Esophagus muscularis mucosa (tissue), 4 donors: ENCODE measurements at regions not wholly inside any gene's neighbourhood (a gene's known extent, or its start where the extent isn't known, plus 50 kb on each side); places are given as distances from the start of the nearest gene placed in this dataset.

Experiments
- DNase-seq: peaks from one replicate; pipeline ENCODE4 v3.0.0-alpha.2; 2017; ENCODE audit errors: extremely low spot score
- H3K27ac ChIP-seq, 4 donors: fragments of 200-600 bp; sonication (generic); replicated peaks in 1 of 4; 1 replicate in 3 of 4; 2 replicates in 1 of 4; pipeline ENCODE4 v1.5.1; 2016 to 2019; ENCODE audit warnings: mild to moderate bottlenecking in 1 of 4
- H3K27me3 ChIP-seq, 4 donors: fragments of 200-600 bp; sonication (generic); one replicate each; pipeline versions ENCODE4 v1.5.1 to v1.6.0; 2016 to 2019
- H3K36me3 ChIP-seq, 4 donors: fragments of 200-600 bp; sonication (generic); one replicate each; pipeline ENCODE4 v1.5.1; 2016 to 2019
- H3K4me1 ChIP-seq, 4 donors: fragments of 200-600 bp; sonication (generic); one replicate each; pipeline ENCODE4 v1.5.1; 2016 to 2019
- H3K4me3 ChIP-seq, 4 donors: fragments of 200-600 bp; sonication (generic); 1 replicate in 2 of 4; 2 replicates in 2 of 4; pipeline ENCODE4 v1.5.1; 2016 to 2019; ENCODE audit warnings: mild to moderate bottlenecking in 4 of 4, moderate library complexity in 1 of 4
- H3K9me3 ChIP-seq, 4 donors: fragments of 200-600 bp; sonication (generic); 1 replicate in 3 of 4; 2 replicates in 1 of 4; pipeline ENCODE4 v1.5.1; 2016 to 2019
- EP300 ChIP-seq: sonication (generic); formaldehyde crosslinking; IDR thresholded peaks from one replicate; pipeline ENCODE4 v1.6.1; 2017; ENCODE audit warnings: antibody characterized with exemption
- POLR2A ChIP-seq: fragments of 450-650 bp; IDR thresholded peaks from one replicate; pipeline ENCODE4 v1.6.1; 2017; ENCODE audit warnings: antibody characterized with exemption, moderate library complexity, mild to moderate bottlenecking, low read depth
- POLR2AphosphoS5 ChIP-seq, 2 donors: sonication (generic); formaldehyde crosslinking; IDR thresholded peaks; one replicate each; pipeline ENCODE4 v1.6.1; 2017; ENCODE audit warnings: antibody characterized with exemption in 2 of 2
- WGBS: methylation state at CpG from one replicate; pipeline ENCODE4 v1.1.5; 2018; 5-methylcytosine and 5-hydroxymethylcytosine counted together
- intact Hi-C: fragments of 100-400 bp; cut with DNase I; formaldehyde crosslinking; loops from one replicate; pipeline ENCODE4 v1.15.1; 2023
- TF ChIP-seq, protein P1 (sequence below), 3 experiments: fragments of 200-600 bp in 2 of 3; fragments of 450-650 bp in 1 of 3; sonication (generic) in 2 of 3; IDR thresholded peaks; one replicate each; pipeline ENCODE4 v1.5.1; 2017 to 2019; ENCODE audit warnings: antibody characterized with exemption in 3 of 3, mild to moderate bottlenecking in 2 of 3, moderate library complexity in 1 of 3

- intact Hi-C loops = no loop called here
- no peak for DNase-seq
- no peak overlapping the region for H3K4me3 ChIP-seq
- H3K4me1 ChIP-seq = no peaks in the 10 kb centered on the region
- H3K27me3 ChIP-seq = no peaks in the 10 kb centered on the region
- WGBS = 95% methylated on average over 2 of the region's 2 CpGs
- TF ChIP-seq, protein P1, sequence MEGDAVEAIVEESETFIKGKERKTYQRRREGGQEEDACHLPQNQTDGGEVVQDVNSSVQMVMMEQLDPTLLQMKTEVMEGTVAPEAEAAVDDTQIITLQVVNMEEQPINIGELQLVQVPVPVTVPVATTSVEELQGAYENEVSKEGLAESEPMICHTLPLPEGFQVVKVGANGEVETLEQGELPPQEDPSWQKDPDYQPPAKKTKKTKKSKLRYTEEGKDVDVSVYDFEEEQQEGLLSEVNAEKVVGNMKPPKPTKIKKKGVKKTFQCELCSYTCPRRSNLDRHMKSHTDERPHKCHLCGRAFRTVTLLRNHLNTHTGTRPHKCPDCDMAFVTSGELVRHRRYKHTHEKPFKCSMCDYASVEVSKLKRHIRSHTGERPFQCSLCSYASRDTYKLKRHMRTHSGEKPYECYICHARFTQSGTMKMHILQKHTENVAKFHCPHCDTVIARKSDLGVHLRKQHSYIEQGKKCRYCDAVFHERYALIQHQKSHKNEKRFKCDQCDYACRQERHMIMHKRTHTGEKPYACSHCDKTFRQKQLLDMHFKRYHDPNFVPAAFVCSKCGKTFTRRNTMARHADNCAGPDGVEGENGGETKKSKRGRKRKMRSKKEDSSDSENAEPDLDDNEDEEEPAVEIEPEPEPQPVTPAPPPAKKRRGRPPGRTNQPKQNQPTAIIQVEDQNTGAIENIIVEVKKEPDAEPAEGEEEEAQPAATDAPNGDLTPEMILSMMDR (IDR thresholded peaks at IDR 0.05) = no peak
- TF ChIP-seq EP300 (no peak), POLR2A (no peak), POLR2AphosphoS5 (IDR thresholded peaks at IDR 0.05) (no peak)
- H3K9me3 ChIP-seq = no peaks in the 10 kb centered on the region
- H3K27ac ChIP-seq = no peak overlapping the region
- no peaks in the 10 kb centered on the region for H3K36me3 ChIP-seq
Measured at GRCh38 chr13:34545461-34545860, 396.6 kb upstream of the NBEA start.

- WGBS = 73% methylated on average over 5 of the region's 5 CpGs
- no peak for DNase-seq
- Histone ChIP-seq H3K4me1 (no peaks in the 10 kb centered on the region), H3K27ac (no peak overlapping the region), H3K4me3 (no peak overlapping the region), H3K9me3 (no peaks in the 10 kb centered on the region), H3K27me3 (no peaks in the 10 kb centered on the region), H3K36me3 (no peaks in the 10 kb centered on the region)
- intact Hi-C loops = no loop called here
- no peak for TF ChIP-seq EP300
- TF ChIP-seq POLR2A = no peak
- TF ChIP-seq POLR2AphosphoS5 (IDR thresholded peaks at IDR 0.05) = no peak
- TF ChIP-seq, protein P1 (IDR thresholded peaks at IDR 0.05) = no peak
Measured at GRCh38 chr13:34546344-34547250, 395.5 kb upstream of the NBEA start.

GRCh38 chr13:34547929-34548328, 394.1 kb upstream of the NBEA start:
- Histone ChIP-seq H3K36me3 (no peaks in the 10 kb centered on the region), H3K27me3 (no peaks in the 10 kb centered on the region), H3K9me3 (no peaks in the 10 kb centered on the region), H3K27ac (no peak overlapping the region), H3K4me1 (no peaks in the 10 kb centered on the region), H3K4me3 (no peak overlapping the region)
- WGBS = 97% methylated on average over 3 of the region's 3 CpGs
- intact Hi-C loops = no loop called here
- no peak for DNase-seq
- TF ChIP-seq, protein P1 (IDR thresholded peaks at IDR 0.05) = no peak
- TF ChIP-seq POLR2A = no peak
- TF ChIP-seq EP300 = no peak
- no peak for TF ChIP-seq POLR2AphosphoS5 (IDR thresholded peaks at IDR 0.05)

DNA sequence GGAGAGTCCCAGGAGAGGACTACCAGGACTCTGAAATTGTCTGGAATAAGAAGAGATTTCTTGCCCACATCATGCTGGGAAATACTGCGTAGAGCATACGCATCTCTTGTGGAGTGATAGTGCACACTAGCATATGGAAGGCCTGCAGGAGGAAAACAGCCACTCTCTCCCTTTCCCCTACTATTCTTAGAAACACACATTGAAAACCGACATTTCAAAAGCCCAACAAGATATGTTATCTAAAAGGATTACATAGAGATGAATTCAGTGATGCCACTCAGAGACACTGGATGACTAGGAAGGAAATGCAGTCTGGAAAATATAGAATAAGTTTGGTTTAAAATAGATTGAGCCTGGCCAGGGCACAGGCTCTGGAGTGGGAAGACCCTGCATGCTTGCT, 388.7 kb upstream of the NBEA start:
- H3K4me1 ChIP-seq = peaks cover 0 to 3% (median 0%) of the 10 kb centered on the region in 4 donors
- H3K4me3 ChIP-seq = no peak overlapping the region
- H3K36me3 ChIP-seq = no peaks in the 10 kb centered on the region
- DNase-seq = no peak
- TF ChIP-seq, protein P1 (IDR thresholded peaks at IDR 0.05) = no peak
- TF ChIP-seq EP300 (no peak), POLR2A (no peak), POLR2AphosphoS5 (IDR thresholded peaks at IDR 0.05) (no peak)
- WGBS = 89% methylated on average over 3 of the region's 3 CpGs
- no peaks in the 10 kb centered on the region for H3K27me3 ChIP-seq
- H3K9me3 ChIP-seq = no peaks in the 10 kb centered on the region
- H3K27ac ChIP-seq = no peak overlapping the region
- intact Hi-C loops = no loop called here
